ENCODE measurements at regions not wholly inside any gene's neighbourhood (a gene's known extent, or its start where the extent isn't known, plus 50 kb on each side); places are given as distances from the start of the nearest gene placed in this dataset.

DNA sequence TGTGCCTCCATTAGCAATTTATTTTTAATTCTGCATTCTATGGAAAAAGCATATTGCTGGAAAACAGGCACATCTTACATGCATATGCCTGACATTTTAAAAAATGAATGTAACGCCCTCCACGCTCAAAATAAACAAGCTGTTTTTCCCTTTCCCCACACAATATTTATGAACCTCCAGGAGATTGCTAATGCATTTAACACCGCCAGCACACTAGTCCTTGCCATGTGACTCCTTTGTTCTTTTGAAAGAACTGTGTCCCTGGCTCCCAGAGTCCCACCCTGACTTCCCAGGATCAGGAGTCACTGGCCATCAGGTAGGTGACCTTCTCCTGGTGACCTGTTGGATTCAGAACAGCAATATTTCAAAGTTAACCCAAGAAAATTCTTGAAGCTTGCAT lies 571.2 kb upstream of the CFAP20DC start:
- H3K27me3 Mint-ChIP-seq: peaks cover 7% of the 10 kb centered on the region
- no peak overlapping the region for H3K4me3 Mint-ChIP-seq
- no peak for DNase-seq
- H3K36me3 Mint-ChIP-seq: no peaks in the 10 kb centered on the region
- H3K9me3 Mint-ChIP-seq (ENCODE audit: low read depth): peaks cover 2% of the 10 kb centered on the region
- H3K4me1 Mint-ChIP-seq: no peaks in the 10 kb centered on the region
- no peak overlapping the region for H3K27ac Mint-ChIP-seq
- ATAC-seq: no peak
- CTCF ChIA-PET: no interaction called here

DNA sequence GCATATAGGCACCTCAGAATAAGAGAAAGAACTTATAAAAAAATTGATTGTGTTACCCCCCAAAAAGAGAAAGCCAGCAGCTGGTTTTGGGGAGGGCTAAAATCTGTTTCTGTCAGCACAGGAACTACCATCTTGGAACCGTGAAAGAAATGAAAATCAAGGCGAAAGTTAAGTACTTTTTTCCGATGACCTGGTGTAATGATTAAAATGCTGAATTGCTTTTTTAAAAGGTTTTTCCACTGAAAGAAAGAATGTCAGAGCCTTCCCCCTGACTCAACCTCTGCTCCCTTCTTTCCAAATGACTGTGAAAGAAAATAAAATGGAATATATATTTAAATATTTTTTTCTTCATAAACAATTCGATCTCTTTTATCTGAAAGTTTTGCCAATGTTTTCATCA lies 570.5 kb upstream of the CFAP20DC start:
- Mint-ChIP-seq H3K36me3 (no peaks in the 10 kb centered on the region), H3K4me3 (no peak overlapping the region), H3K27me3 (peaks cover 10% of the 10 kb centered on the region), H3K4me1 (no peaks in the 10 kb centered on the region), H3K27ac (no peak overlapping the region), H3K9me3 (ENCODE audit: low read depth) (peaks cover 2% of the 10 kb centered on the region)
- no peak for DNase-seq
- CTCF ChIA-PET: no interaction called here
- no peak for ATAC-seq

DNA sequence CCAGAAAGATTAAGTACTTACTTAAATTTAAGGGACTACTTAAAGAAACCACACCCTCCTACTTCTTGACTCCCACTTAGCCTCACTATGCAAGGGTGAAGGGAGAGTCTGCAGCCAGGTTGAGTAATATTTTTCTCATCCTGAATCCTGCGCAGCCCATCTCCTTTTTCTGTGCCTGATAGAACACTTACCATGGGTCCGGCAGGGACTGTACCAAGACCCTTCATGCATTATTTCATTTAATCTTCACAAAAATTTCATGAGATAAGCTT lies 562.6 kb upstream of the CFAP20DC start:
- H3K27me3 Mint-ChIP-seq: peaks cover 10% of the 10 kb centered on the region
- CTCF ChIA-PET: no interaction called here
- no peaks in the 10 kb centered on the region for H3K9me3 Mint-ChIP-seq (ENCODE audit: low read depth)
- ATAC-seq (no peak), DNase-seq (no peak)
- no peaks in the 10 kb centered on the region for H3K4me1 Mint-ChIP-seq
- H3K36me3 Mint-ChIP-seq: no peaks in the 10 kb centered on the region
- H3K27ac Mint-ChIP-seq: no peak overlapping the region
- H3K4me3 Mint-ChIP-seq: no peak overlapping the region

DNA sequence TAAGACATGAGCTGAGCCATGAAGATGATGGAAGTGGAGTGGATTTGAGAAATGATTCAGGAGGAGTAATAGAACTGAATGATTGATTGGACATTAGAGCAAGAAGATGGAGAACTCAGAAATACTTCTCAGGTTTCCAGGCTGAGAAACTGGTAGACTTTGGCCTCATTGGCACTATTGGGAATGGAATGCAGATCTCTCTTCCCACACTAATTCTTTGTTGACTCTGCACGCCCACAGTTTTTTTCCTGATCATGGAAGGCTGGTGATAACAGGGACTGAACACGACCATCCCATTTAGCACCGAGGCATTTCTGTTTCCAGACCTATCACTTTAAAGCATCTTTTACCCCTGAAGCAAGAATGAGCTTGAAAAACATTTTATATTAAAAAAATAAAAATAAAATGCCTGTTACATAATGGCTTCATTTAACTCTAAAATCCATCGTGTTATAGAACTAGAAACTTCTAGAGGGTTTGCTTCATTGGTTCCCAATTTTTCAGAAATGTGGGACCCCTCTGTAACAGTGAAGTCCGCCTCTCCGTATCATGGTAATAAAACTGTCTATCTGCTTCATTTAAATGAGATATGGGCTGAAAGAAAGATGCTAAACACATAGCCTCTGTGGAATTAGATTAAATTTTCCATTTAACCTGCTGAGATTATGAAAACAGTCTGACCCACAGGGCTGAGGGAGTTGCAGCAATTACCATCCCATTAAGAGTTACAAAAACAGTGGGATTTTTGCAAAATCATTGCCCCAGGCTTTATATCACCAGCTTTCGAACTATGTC lies 562.0 kb upstream of the CFAP20DC start:
- ATAC-seq (no peak), DNase-seq (no peak)
- Mint-ChIP-seq H3K36me3 (no peaks in the 10 kb centered on the region), H3K27me3 (peaks cover 10% of the 10 kb centered on the region), H3K27ac (no peak overlapping the region), H3K4me3 (no peak overlapping the region), H3K9me3 (ENCODE audit: low read depth) (no peaks in the 10 kb centered on the region), H3K4me1 (no peaks in the 10 kb centered on the region)
- CTCF ChIA-PET: no interaction called here

DNA sequence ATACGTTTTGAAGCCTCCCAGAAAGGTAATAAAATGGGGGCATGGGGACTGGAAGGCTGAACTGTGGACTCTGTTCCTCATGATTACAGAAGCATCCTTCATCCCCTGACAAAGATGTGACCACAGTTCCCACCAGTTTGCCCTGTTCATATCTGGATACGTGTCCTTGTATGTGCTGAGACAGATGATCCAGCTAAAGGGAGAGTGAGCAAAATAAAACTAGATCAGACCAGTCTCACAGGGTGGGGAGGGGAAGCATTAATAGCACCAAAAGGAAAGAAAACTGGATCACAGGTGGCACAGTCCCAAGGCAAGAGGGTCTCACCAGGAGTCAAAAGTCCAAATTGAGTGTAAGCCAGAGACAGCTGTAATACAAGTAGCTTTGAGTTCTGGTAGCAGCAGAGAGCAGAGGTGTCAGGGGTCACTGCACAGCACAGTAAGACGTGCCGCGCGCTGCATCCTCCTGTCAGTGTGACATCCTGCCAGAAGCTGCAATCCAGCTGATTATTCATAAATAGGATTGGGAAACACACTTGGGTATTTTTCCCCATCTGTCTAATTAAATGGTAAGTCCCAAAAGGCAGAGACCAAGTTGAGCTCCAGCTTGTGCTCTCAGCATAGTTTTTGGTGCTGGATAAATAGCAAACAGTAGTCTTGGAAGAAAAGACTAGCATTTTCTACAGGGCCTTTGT lies 560.0 kb upstream of the CFAP20DC start:
- H3K27me3 Mint-ChIP-seq: no peaks in the 10 kb centered on the region
- H3K9me3 Mint-ChIP-seq (ENCODE audit: low read depth): no peaks in the 10 kb centered on the region
- H3K27ac Mint-ChIP-seq: no peak overlapping the region
- no peak overlapping the region for H3K4me3 Mint-ChIP-seq
- DNase-seq: no peak
- no peaks in the 10 kb centered on the region for H3K36me3 Mint-ChIP-seq
- CTCF ChIA-PET: interaction anchor here (1.9 kb wide), 1 partner anchor 34 kb away, joined by 5 read pairs; no protein-coding TSS in a partner anchor
- no peak for ATAC-seq
- no peaks in the 10 kb centered on the region for H3K4me1 Mint-ChIP-seq

DNA sequence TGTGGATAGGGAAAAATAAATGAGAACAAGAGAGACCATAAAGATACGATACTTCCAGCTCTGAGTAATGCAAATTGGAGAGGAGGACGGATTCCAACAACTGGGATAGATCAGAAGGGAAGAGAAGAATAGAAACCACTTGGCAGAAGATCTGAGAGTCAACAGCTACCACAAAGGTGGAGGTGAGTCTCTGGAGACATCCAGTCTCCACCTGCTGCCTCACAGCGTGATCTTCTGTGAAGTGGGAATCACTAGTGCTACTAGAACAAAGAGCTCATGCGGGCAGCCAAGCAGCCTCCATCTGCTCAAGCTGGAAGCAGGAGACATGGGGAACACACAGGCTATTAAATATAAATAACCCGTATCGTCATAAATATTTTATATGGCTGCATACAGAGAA lies 558.5 kb upstream of the CFAP20DC start:
- CTCF ChIA-PET: no interaction called here

DNA sequence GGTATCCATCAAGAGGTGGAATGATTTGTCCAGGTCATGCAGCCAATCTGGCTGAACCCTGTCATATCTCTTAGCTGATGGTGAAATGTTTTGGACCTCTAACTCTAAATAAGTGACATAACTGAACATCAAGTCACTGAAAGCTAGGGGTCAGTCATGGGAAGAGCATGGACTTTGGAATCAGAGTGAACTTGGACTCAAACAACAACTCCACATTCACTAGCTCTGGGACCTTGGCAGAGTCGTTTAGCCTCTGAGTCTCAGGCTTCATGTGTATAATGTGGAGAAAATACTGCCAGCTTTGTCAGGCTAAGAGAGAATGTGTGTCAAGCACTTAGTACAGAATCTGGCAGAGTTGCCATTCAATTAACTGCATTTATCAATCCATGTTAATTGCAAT lies 557.8 kb upstream of the CFAP20DC start:
- CTCF ChIA-PET: no interaction called here
- no peaks in the 10 kb centered on the region for H3K4me1 Mint-ChIP-seq
- no peaks in the 10 kb centered on the region for H3K9me3 Mint-ChIP-seq (ENCODE audit: low read depth)
- ATAC-seq (no peak), DNase-seq (no peak)
- H3K4me3 Mint-ChIP-seq: no peak overlapping the region
- H3K27ac Mint-ChIP-seq: no peak overlapping the region
- H3K36me3 Mint-ChIP-seq: no peaks in the 10 kb centered on the region
- H3K27me3 Mint-ChIP-seq: no peaks in the 10 kb centered on the region

More for the DNA sequence above, 558.5 kb upstream of the CFAP20DC start:
- H3K27me3 Mint-ChIP-seq: no peaks in the 10 kb centered on the region
- ATAC-seq: no peak
- no peak for DNase-seq
- H3K4me1 Mint-ChIP-seq: no peaks in the 10 kb centered on the region
- no peak overlapping the region for H3K4me3 Mint-ChIP-seq
- no peaks in the 10 kb centered on the region for H3K9me3 Mint-ChIP-seq (ENCODE audit: low read depth)
- H3K36me3 Mint-ChIP-seq: no peaks in the 10 kb centered on the region
- no peak overlapping the region for H3K27ac Mint-ChIP-seq

DNA sequence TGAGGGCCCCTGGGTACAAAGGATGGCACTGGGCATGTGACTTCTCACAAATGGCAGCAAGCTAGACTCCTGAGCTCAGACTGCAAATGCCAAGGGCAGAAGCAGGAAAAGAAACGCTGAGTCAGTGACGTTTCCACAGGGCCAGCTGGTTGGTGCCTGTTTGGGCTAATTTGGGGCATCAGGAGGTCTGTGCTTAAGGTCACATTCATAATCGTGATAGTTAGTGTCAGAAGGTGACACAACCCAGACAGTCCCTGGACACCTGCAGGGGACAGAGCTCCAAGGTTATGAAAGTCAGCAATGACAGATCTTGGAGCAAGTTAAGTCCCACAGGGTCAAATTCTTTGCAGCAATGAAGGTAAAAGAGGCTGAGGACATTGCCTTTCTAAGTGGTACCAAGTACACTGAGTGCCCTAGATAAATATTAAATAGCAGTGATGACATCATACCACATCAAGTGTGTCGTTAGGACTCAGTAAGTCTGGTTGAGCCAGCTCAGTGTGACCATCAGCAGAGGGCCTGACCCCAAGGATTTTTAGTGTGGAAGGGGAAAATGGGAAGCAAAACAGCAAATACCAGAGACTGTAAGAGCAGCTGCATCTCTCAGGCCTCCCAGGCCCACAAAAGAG lies 556.9 kb upstream of the CFAP20DC start:
- no peak for DNase-seq
- H3K4me3 Mint-ChIP-seq: no peak overlapping the region
- no peaks in the 10 kb centered on the region for H3K27me3 Mint-ChIP-seq
- H3K36me3 Mint-ChIP-seq: no peaks in the 10 kb centered on the region
- H3K9me3 Mint-ChIP-seq (ENCODE audit: low read depth): no peaks in the 10 kb centered on the region
- CTCF ChIA-PET: no interaction called here
- ATAC-seq: no peak
- no peaks in the 10 kb centered on the region for H3K4me1 Mint-ChIP-seq
- no peak overlapping the region for H3K27ac Mint-ChIP-seq

DNA sequence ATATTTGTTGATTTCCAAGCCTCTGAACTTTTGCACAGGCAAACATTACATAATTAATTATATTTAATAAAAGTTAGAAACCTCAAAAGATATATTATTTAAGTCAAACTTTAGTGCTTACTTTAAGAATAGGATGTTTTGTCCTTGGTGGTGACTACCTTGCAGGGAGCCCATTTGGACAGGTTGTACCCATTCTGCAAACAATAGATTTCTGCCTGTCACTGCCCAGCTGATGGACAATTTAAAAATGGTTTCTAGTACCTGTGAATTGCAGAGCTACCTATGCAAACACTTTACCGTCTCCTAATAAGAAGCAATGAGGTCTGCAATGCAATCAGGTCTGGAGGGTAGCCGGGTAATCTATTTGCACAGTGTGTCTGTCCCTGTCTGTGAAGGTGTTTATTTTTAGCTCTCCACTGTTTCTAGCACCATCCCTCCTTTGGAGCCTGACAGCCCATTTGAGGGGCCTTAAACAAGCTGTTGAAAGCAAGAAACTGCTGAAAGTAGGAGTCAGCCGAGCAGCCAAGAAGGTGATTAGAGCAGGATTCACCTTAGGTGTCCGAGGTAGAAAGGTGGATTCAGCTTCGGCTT lies 556.2 kb upstream of the CFAP20DC start:
- Mint-ChIP-seq H3K36me3 (no peaks in the 10 kb centered on the region), H3K4me3 (no peak overlapping the region), H3K27me3 (peaks cover 1% of the 10 kb centered on the region), H3K27ac (no peak overlapping the region), H3K4me1 (no peaks in the 10 kb centered on the region), H3K9me3 (ENCODE audit: low read depth) (no peaks in the 10 kb centered on the region)
- CTCF ChIA-PET: no interaction called here
- ATAC-seq (no peak), DNase-seq (no peak)

DNA sequence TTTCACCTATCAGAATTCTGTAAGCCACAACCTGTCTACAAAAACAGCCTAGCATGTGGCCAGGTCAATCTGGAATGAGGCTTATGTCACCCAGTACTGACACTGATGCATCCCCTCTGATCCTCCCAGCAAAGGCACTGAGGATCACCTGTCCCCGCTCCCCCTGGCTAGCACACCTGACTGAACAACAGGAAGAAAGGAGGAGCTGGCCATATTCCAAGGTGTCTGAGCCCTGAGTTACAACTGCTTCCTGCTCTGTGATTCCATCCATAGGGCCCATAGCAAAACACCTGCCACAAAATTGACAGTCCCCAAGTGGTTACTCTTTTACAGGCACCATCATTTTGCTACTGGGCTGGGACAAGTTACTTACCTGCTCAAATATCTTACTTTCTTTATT lies 555.5 kb upstream of the CFAP20DC start:
- Mint-ChIP-seq H3K9me3 (ENCODE audit: low read depth) (no peaks in the 10 kb centered on the region), H3K27ac (no peak overlapping the region), H3K27me3 (peaks cover 2% of the 10 kb centered on the region), H3K36me3 (no peaks in the 10 kb centered on the region), H3K4me3 (no peak overlapping the region), H3K4me1 (no peaks in the 10 kb centered on the region)
- ATAC-seq (no peak), DNase-seq (no peak)
- CTCF ChIA-PET: no interaction called here

DNA sequence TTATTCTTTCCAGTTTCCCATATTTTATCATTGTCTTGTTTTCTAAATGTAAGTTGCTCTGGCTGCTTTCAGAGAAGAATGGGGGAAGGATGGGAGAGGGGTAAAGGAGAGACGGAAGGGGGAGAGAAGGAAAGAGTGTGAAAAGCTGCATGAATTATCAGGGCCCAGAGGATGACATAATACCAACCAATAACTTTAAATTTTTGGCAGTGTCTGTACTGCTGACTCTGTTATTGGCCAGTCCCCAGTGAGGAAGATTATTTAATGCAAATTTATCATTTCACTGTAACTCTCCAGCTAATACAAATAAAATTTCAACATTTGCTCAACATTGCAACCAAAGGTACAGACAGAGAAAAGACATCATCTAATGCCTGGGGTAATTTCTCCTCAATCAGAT lies 551.7 kb upstream of the CFAP20DC start:
- Mint-ChIP-seq H3K4me1 (no peaks in the 10 kb centered on the region), H3K4me3 (no peak overlapping the region), H3K9me3 (ENCODE audit: low read depth) (no peaks in the 10 kb centered on the region), H3K27ac (no peak overlapping the region), H3K36me3 (no peaks in the 10 kb centered on the region), H3K27me3 (peaks cover 4% of the 10 kb centered on the region)
- ATAC-seq (no peak), DNase-seq (no peak)
- CTCF ChIA-PET: no interaction called here

DNA sequence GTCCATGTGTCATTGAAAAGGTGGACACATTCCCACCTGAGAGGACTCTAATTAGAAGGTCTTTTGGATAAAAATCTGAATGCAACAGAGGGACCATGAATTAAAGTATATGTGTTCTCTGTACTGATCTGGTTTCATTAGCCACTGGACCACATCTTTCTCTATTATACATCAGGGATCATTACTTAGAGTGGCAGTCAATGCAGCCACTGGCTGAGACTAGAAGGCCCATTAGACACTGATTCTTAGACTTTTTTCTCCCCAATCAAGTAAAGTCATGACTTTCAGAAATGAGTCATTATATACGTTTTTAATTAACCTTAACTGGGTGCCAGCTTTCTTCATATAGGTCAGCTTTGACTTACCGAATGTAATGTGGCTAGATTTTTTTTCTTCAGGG lies 550.8 kb upstream of the CFAP20DC start:
- ATAC-seq: no peak
- CTCF ChIA-PET: no interaction called here
- Mint-ChIP-seq H3K36me3 (no peaks in the 10 kb centered on the region), H3K27ac (no peak overlapping the region), H3K9me3 (ENCODE audit: low read depth) (no peaks in the 10 kb centered on the region), H3K4me1 (no peaks in the 10 kb centered on the region), H3K4me3 (no peak overlapping the region), H3K27me3 (peaks cover 4% of the 10 kb centered on the region)
- DNase-seq: no peak

DNA sequence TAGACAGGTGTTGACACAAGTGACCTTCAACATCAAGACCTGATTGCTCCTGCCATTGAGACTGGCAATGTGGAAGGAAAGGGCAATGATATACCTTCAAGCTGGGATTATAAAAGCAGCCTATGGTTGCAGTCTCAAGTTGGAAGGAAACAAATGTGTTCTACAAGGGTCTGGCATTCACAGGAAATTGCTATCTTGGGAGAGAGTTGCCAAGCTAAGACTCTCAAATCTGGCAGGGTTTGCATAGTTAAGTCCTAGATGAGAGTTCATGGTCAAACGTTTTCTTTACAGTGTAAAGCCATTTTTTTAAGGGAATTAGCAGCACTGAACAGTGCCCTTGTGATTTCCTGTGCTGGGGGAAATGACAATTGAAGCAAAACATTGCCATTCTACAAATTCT lies 546.9 kb upstream of the CFAP20DC start:
- ATAC-seq (no peak), DNase-seq (no peak)
- Mint-ChIP-seq H3K9me3 (ENCODE audit: low read depth) (no peaks in the 10 kb centered on the region), H3K36me3 (no peaks in the 10 kb centered on the region), H3K4me3 (no peak overlapping the region), H3K27me3 (peaks cover 4% of the 10 kb centered on the region), H3K27ac (no peak overlapping the region), H3K4me1 (no peaks in the 10 kb centered on the region)
- CTCF ChIA-PET: no interaction called here

DNA sequence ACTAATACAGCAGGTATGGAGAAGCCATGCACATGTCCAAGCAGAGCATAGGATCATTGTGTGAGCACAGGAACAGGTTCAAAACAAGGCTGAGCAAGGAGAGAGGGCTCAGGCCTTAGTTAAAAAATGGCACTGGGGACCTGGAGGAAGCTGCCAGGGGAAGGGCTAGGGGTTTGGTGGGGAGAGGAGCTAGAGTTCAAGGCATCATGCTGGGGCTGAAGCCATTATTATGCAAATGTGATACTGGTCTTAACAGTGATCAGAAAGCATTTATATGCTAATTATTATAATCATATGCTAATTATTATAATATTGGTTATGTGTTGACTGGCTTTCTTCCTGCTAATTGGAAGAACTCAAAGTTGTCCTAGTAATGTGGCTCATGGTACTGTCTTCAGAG lies 546.0 kb upstream of the CFAP20DC start:
- H3K4me1 Mint-ChIP-seq: no peaks in the 10 kb centered on the region
- no peak overlapping the region for H3K4me3 Mint-ChIP-seq
- DNase-seq (no peak), ATAC-seq (no peak)
- CTCF ChIA-PET: no interaction called here
- H3K36me3 Mint-ChIP-seq: no peaks in the 10 kb centered on the region
- H3K9me3 Mint-ChIP-seq (ENCODE audit: low read depth): no peaks in the 10 kb centered on the region
- H3K27ac Mint-ChIP-seq: no peak overlapping the region
- peaks cover 2% of the 10 kb centered on the region for H3K27me3 Mint-ChIP-seq
